Esophagus squamous epithelium (tissue), 4 donors: ENCODE measurements at regions not wholly inside any gene's neighbourhood (a gene's known extent, or its start where the extent isn't known, plus 50 kb on each side); places are given as distances from the start of the nearest gene placed in this dataset.

Source experiments
- CTCF ChIP-seq, 6 experiments: fragments of 450-650 bp in 4 of 6; fragments of 200-600 bp in 2 of 6; sonication (generic) in 2 of 6; IDR thresholded peaks; one replicate each; pipeline ENCODE4 v1.5.1; 2016 to 2019; ENCODE audit warnings: antibody characterized with exemption in 6 of 6, mild to moderate bottlenecking in 4 of 6, moderate library complexity in 4 of 6
- POLR2A ChIP-seq, 4 donors: fragments of 450-650 bp; IDR thresholded peaks; one replicate each; pipeline ENCODE4 v1.6.1; 2017; ENCODE audit warnings: antibody characterized with exemption in 4 of 4, mild to moderate bottlenecking in 4 of 4, moderate library complexity in 3 of 4

- TF ChIP-seq CTCF (IDR thresholded peaks at IDR 0.05) (no peak), POLR2A (IDR thresholded peaks at IDR 0.05) (no peak)
These were observed 106.1 kb upstream of the NDN start for GRCh38 chr15:23793191-23793680.
